Endothelial cell of umbilical vein (primary cell): ENCODE measurements at regions not wholly inside any gene's neighbourhood (a gene's known extent, or its start where the extent isn't known, plus 50 kb on each side); places are given as distances from the start of the nearest gene placed in this dataset.

Source experiments
- EZH2 ChIP-seq: IDR thresholded peaks from 2 replicates; pipeline ENCODE4 v1.6.1; 2012; ENCODE audit warnings: borderline replicate concordance, low read depth, mild to moderate bottlenecking, moderate library complexity, low read length, inconsistent platforms; ENCODE audit not compliant: severe bottlenecking
- FOS ChIP-seq: IDR thresholded peaks from 2 replicates; pipeline ENCODE4 v1.6.1; 2011; ENCODE audit warnings: mild to moderate bottlenecking, low read length, moderate library complexity, borderline replicate concordance; ENCODE audit not compliant: insufficient read depth
- MYC ChIP-seq: IDR thresholded peaks from one replicate; pipeline ENCODE4 v1.6.1; 2011; ENCODE audit warnings: mild to moderate bottlenecking, low read depth, low read length
- POLR2A ChIP-seq: IDR thresholded peaks from 2 replicates; pipeline ENCODE4 v1.6.1; 2012; ENCODE audit warnings: low read depth, mild to moderate bottlenecking, control low read depth, low read length
- TF ChIP-seq, protein P1 (sequence below), 2 donors: IDR thresholded peaks; 1 replicate in 1 of 2; 2 replicates in 1 of 2; pipeline ENCODE4 v1.5.1; 2011; ENCODE audit warnings: low read length in 2 of 2, mild to moderate bottlenecking in 2 of 2, moderate library complexity in 2 of 2, control low read depth in 1 of 2, inconsistent platforms in 1 of 2, low read depth in 1 of 2; ENCODE audit not compliant: insufficient read depth in 1 of 2; ENCODE audit errors: extremely low read depth in 1 of 2

DNA sequence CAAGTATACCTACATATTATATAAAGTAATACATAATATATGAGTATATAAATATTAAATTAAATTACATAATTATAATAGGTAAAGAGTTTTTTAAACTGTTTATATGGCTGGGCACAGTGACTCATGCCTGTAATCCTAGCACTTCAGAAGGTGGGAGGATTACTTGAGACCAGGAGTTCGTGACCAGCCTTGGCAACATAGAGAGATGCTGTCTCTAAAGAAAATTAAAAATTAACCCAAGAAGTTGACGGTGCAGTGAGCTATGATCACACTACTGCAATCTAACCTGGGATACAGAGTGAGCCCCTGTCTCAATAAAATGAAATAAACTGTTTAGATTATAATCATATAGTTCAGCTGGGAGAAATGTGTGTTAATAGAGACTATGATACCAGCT lies 363.0 kb downstream of the DDX10 start:
- TF ChIP-seq, protein P1, sequence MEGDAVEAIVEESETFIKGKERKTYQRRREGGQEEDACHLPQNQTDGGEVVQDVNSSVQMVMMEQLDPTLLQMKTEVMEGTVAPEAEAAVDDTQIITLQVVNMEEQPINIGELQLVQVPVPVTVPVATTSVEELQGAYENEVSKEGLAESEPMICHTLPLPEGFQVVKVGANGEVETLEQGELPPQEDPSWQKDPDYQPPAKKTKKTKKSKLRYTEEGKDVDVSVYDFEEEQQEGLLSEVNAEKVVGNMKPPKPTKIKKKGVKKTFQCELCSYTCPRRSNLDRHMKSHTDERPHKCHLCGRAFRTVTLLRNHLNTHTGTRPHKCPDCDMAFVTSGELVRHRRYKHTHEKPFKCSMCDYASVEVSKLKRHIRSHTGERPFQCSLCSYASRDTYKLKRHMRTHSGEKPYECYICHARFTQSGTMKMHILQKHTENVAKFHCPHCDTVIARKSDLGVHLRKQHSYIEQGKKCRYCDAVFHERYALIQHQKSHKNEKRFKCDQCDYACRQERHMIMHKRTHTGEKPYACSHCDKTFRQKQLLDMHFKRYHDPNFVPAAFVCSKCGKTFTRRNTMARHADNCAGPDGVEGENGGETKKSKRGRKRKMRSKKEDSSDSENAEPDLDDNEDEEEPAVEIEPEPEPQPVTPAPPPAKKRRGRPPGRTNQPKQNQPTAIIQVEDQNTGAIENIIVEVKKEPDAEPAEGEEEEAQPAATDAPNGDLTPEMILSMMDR (IDR thresholded peaks at IDR 0.05; ENCODE audit: extremely low read depth in 1 of 2, insufficient read depth in 1 of 2, low read depth in 1 of 2, low read length in 2 of 2): no peak
- TF ChIP-seq POLR2A (no peak), MYC (no peak), FOS (no peak), EZH2 (no peak)
